Hippocampal formation (tissue), 2 donors: ENCODE measurements at regions not wholly inside any gene's neighbourhood (a gene's known extent, or its start where the extent isn't known, plus 50 kb on each side); places are given as distances from the start of the nearest gene placed in this dataset.
"Not testable (repeated sequence)": the region's sequence is repeated elsewhere in the genome, so short reads cannot be mapped to it uniquely, and the experiment has no call there.

ENCODE experiments used
- DNase-seq, 2 donors: peaks; one replicate each; lab custom pipeline; 2025; lab: John Stamatoyannopoulos, UW

DNA sequence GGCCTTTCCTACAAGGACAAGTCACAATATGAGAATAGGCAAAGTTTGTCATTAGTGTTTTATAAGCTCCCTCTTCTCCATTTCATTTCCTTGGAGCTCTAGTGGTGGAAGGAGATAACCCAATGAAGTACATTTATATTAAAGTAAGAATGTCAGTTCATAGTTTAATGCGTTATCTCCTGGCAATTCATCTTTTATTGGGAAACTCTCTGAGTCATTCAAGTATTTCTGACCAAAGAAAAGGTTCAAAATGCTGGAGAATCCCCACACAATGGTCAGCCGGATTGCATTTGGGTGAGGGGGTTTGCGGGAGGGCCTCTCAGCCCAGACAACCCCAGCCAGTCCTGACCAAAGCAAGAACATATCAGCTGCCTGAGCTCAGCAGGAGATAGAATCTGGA lies 321.5 kb upstream of the NRP1 start:
- DNase-seq: no peak

DNA sequence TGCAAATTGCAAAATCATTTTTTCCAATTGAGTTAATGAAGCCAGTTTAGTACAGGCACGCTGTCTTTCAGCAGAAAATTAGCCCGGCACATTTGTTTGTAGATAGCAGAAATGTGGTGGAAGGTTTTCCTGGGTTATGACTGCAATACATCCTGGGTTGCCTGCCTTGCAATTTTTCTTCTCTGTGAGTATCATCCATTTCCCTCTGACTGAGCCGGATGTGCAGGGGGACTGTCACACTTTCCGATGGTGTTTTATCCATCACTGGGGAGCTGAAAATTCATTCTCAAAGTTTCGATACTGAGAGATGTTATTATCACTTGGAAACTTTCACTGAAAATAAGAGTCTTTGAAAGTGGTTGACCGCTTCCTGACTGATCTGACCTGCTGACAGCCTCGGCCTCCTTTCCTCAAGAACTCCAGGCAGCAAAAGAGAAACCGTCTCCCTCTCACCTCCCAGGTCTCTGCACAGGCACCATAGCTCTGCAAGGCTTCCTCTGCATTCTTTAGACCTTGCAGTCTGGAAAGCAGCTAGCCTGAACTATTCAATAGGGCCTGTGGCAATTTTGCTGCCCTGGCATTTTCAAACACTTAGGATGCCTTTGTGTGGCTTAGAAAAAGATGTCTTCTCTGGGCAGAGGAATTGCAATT lies 320.8 kb upstream of the NRP1 start:
- DNase-seq: no peak

DNA sequence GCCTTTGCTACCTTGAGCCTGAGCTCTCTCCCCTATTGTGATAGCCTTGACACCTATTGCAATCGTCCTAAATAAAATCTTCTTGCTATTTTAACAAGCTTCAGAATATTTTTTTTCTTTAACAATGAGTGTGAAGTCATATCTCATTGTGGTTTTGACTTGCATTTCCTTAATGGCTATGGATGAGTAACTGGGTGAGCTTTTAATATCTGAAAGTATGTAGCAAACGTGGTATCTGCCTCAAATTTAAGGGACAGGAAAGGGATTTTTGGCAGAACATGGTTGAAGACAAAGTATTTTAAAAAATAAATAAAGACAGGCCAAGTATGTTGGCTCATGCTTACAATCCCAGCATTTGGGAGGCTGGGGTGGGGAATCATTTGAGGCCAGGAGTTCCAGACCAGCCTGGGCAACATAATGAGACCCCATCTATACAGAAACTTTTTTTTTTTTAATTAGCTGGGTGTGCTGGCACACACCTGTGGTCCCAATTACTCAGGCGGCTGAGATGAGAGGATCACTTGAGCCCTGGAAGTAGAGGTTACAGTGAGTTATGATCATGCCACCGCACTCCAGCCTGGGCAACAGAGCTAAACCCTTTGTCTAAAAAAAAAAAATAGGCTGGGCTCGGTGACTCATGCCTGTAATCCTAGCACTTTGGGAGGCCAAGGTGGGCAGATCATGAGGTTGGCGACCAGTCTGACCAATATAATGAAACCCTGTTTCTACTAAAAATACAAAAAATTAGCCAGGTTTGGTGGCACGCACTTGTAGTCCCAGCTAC lies 319.3 kb upstream of the NRP1 start:
- DNase-seq: no peak

DNA sequence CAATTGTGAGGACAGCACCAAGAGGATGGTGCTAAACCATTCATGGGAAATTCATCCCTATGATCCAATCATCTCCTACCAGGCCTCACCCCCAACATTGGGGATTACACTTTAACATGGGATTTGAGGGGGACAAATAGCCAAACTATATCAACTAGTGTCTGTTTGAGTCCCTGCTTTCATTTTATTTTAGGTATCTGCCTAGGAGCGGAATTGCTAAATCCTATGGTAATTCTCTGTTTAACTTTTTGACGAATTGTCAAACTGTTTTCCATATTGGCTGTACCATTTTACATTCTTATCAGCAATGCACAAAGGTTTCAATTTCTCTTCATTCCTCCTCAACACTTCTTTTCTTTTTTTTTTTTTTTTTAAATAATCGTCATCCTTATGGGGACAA lies 318.4 kb upstream of the NRP1 start:
- DNase-seq: no peak

DNA sequence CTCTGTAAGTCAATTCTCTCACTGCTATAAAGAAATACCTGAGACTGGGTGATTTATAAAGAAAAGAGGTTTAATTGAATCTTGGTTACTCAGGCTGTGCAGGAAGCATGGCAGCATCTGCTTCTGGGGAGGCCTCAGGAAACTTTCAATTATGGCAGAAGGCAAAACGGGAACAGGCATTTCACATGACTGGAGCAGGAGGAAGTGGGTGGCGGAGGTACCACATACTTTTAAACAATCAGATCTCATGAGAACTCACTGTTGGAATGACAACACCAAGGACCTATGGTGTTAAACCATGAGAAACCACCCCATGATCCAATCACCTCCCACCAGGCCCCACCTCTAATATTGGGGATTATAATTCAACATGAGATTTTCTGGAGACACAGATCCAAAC lies 315.7 kb upstream of the NRP1 start:
- DNase-seq: not testable (repeated sequence)

DNA sequence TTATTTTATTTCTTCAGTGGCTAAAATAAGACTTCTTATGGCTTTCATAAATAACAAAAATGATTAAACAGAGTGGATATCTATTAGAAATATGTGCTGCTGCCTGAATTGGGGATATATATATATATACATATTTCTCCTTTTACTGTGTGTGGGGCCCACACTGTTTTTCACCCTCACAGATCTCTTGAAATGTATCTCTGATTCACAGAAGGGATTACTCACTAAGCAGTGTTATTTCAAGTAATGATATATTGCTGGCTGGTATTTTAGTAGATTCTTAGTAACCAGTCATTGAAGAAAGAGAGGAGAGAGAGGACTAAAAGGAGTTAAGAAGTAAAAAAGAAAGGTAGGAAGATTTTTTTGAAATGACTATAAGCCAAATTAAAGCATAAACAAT lies 308.6 kb upstream of the NRP1 start:
- DNase-seq: no peak

DNA sequence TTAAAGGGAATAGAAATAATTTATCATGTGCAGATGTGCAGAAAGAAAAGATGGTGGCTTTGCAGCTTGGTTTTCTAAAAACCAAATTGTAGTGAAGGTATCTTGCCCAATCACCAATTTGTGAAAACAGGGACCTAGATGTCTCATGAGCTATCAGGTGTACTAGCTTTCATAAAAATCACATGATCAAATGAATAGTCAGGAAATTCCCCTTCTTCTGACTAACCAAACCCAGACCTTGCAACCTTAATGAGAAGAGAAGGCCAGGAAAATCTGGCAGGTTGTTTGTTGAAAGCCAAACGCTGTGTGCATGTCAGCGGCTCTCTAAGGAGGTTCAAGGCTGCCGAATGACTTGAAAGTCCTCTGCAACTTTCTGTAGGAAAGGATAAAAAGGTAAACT lies 304.4 kb upstream of the NRP1 start:
- no peak for DNase-seq

DNA sequence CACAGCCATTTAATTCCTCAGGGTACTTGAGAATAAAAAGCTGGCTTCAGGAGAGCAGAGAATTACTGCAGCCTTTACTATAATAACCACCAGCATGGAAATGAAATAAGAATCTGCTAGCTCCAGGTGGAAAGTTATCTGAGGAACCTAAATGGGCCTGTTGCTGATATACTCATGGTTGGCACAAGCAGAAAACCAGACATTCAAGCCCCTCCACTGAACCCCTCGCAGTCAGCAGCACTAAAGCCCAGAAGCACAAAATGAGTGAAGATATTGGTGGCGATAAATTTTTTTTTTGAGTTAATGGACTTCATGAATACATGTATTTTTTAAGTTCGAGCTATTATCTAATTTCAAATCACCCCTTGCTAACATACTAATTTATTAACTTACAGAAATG lies 303.9 kb upstream of the NRP1 start:
- DNase-seq: no peak

DNA sequence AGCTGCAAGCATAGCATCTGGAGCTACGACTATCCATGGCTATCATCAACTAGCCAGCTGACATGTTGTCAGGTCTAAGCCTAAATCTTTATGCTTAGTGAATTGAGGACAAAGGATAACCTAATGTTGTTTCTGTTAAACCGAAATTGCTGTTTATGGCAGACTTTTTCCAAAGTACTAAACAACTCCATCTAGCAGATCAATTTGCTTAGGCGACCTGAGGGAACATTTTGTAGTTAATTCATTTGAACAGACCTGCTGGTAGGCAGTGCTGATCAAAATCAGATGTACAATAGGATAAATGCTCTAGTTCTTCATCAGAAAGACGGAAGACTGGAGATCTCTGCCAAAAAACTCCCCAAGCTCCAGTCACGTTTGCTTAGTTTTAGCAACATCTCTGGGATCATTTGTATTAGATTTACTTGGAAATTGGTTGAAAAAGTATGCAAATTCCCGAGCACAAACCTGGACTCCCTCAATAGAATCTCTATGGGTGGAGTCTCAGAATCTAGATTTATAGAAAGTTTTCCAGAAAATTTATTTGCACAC lies 301.6 kb upstream of the NRP1 start:
- no peak for DNase-seq

DNA sequence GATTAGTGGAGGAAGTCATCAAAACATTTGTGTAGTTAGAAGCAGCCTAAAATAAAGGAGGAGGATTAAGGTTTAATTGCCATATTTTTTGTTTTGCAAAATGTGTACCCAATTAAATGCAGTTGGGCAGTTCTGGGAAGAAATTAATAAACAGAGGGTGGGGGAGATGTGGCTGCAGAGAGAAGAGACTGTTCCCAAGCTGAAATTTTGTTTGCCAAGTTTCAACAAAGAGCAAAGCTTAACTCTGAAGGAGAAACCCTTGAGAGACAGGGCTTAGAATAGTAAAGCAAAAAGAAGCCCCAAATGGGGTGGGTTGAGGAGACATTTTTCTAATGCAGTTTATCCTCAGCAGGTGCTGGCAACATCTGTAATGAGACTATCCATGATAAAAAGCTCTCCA lies 298.0 kb upstream of the NRP1 start:
- DNase-seq: peak in 1 of 2 donors; percentile 15

DNA sequence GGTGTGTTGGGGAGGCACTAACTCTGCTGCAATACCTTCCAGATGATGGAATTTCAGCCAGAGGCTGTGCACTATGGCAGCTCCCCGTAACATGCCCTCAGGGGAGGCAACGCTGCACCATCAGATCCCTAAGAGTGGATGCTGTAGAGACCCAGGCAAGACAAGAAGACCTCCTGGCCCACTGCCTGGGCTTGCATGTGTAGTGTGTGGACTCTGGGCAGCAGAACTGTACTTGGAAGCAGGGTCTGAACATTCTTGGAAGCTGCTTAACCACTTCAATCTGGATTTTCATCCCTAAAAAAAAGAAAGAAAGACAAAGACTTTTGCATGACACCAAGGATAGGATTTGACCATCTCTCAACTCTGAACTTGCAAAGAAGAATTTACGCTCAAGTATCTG lies 297.5 kb upstream of the NRP1 start:
- no peak for DNase-seq

DNA sequence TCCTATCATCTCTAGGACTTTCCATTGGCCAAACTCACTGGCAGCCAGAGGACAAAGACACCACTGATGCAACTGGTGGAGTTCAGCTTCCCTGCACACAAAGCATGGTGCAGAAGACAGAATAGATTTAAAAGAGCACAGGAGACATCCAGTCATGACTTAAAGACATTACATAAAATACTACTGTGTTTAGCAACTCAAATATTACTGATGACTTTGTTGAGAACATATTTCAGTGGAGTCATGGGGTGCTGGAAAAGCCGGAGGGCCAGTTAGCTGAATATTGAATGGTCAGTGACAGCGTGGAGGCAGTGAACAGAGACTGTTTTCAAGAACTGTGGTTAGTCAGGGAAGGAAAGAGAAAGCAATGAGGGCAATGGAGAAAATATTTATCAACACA lies 296.3 kb upstream of the NRP1 start:
- no peak for DNase-seq

DNA sequence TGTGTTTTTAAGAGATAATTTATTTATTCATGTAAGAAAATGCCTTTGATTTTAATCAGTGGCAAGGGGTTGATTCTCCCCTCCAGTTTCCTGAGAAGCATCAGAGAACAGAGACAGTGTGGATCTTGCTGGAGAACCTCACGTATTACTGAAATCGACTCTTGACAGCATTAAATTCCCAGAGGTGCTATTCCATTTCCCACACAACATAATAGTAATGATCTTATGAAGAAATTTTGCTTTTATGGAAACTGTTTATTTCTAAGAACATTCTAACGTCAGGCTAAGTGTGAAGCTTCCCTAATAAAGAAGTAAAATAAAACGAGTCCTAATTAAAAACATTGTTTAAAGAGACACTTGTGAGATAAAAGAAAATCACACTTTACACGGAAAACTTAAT lies 293.1 kb upstream of the NRP1 start:
- no peak for DNase-seq

DNA sequence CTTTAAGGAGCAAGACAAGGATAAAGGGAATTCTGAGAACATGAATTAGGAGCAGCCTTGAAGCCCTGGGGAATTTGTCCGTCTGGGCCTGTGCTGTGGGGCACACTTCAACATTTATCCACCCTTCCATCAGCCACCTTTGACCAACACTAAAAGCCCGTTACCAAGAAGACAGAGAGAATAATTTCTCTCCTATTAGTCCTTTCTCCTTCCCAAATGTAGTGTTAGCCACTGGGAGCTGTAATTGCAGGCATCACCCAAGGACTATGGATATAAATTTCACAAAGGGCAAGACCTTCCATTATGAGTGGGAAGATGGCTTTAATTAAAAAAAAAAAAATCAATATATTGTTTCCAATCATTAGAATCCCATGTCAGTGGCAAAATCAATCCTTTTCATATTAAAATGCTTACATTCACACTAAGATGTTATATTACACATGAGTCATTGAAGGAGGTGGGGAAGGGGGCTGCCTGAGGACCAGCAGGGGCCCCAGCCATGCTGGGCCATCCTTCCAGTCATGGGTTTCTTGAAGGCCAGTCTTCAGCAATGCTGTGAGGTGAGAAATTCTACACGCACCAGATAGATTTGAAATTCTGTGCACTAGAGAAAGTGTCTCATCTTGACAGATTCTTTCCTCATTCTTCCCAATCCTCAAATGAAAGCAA lies 292.5 kb upstream of the NRP1 start:
- no peak for DNase-seq

DNA sequence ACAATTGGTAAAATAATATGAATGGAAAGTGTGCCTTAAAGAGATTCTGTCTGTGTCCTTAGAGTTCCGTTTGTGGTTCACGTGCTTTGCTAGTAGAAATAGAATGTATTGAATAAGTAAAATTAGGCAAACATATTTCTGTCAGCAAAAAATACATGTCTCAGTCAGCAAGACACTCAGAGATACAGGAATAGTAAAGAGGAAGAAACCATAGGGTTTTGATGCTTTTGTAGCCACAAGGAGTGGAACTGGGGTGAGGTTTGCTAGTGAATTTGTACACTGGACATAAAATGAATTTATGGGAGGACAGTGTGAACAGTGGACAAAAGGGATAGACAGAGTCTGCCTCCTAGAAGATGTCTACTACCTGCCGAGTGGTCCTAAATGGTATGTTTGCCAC lies 289.2 kb upstream of the NRP1 start:
- DNase-seq: no peak

DNA sequence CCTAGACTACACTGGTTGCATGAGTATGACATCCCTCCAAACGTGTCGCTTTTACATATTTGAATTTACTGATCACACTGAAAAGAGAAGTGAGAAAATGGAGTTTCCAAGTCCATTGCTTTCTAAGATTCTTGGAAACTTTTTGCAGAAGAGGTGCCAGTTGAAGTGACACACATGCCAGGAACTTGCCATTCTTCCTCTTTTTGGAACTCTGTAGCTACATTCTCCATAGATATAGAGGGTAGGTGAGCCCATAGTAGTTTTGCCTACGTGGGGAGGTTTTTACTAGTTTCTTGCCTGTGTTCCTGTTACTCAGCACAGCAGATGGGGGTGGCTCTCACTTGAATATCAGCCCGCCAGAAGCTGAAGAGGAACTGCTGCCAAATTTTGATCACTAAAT lies 286.6 kb upstream of the NRP1 start:
- no peak for DNase-seq

DNA sequence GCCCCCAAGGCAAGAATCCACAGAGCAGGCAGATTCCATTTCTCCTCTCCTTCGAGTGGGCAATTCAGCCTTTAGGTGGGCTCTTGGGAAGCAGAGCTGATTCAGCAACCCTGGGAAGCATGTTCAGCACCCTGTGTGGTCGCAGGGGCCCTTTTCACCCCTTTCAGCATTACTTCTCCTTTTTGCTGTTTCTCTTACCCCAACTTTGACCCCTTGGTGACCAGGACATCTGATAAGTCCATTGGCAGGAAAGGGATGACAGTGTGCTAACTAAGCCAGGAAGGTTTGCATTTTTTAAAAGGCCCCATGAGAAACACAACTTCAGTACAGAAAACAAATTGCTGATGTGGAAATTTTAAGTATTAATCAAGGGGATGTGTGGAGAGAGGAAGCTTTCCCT lies 283.7 kb upstream of the NRP1 start:
- no peak for DNase-seq

DNA sequence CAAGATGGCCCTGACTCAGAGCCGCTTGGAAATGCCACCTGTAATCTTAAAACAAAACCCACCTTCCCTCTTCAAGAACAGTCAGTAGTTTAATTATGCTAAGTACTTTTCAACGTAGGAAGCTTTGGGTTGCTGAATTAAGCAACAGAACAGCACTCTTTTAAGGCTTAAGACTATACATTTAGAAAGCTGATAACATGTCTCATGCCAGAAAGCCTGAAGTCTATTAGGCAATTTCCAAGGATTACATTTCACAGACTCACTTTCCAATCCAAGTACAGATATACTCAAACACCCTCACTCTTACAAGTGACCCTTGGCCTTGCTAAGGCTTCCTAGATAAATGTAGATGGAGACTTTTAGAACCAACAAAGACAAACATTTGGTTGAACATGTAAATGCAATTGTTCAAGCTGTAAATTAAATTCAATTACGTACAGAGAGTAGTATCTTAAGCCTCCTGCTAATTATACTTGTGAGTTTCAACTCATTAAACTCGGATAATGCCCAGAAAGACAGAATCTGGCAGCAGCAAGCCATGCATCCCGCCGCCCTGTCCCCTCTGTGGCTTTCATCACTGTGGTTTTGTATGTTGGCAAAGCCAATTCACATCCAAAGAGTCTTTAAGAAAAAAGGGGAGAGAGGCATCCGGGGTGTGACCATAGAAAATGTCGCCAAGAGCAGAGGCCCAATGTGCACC lies 283.1 kb upstream of the NRP1 start:
- DNase-seq: no peak

DNA sequence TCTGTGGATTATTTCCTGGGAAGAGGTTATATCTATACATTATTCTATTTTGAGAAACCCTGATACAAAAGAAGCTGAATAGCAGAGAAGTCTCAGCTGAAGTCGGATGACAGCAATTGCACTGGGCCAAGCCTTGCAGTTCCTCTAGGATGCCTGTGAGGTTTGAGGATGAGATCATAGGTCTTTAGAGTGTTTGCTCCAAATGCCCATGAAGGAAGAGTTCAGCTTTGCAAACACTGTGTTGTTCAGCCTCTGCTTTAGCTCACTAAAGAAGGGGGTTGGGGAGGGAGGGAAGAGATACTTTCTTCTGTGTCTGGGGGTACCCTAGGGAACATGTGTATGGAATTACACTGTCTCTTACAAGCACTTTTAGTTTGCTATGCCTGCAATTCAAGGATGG lies 282.5 kb upstream of the NRP1 start:
- DNase-seq: no peak

DNA sequence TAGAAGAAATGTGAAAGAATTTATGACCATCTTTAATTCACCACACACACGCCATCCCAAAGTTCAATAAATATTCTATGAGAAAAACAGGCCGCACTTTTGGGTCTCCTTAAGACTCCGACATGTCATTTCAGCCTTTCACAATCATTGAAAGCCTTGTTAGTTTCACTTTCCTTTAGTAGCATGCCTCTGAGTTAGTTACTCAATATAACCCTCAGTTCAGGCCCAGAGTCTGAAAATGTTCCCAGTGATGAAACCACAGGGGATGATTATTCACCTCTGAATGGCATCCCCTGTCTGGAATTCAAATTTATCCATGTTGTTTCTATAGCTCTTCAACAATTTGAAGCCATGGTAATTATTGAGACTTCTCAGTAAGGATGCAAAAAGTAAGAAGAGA lies 278.1 kb upstream of the NRP1 start:
- DNase-seq: peak in 1 of 2 donors; percentile 1

DNA sequence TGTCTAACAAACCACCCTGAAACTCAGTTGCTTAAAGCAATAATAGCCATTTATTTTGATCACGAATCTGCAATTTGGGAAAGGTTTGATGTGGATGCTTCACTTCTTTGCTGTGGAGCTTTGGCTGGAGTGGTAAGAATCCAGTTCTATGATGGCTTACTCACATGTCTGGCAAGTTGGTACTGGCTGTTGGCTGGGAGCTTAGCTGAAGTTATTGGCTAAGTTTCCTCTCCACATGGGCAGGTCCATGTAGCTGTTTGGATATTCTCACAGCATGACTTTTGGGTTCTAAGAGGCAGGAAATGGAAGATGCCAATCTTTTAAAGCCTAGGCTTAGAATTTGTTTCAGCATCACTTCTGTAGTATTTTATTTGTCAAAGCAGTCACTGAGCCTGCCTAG lies 277.6 kb upstream of the NRP1 start:
- no peak for DNase-seq

DNA sequence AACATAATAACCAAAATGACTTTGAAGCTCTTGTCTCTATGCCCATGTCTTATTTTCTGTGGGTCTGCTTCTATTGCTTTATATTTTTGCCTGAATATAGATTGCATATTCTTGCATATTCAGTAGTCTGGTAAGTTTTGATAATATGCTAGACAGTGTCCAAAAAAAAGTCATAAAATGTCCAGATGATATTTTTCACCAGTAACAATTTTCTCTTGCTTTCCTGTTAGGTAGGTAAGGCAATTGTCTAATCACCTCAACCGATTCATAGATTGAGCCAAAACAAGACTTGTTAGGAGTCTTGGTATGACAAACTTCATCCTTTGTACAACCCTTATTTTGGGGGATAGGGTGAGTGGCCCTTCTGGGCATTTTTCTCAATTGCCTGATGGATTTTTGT lies 277.0 kb upstream of the NRP1 start:
- DNase-seq: no peak
